ENCODE measurements at regions not wholly inside any gene's neighbourhood (a gene's known extent, or its start where the extent isn't known, plus 50 kb on each side); places are given as distances from the start of the nearest gene placed in this dataset.
"Not testable (repeated sequence)": the region's sequence is repeated elsewhere in the genome, so short reads cannot be mapped to it uniquely, and the experiment has no call there.

DNA sequence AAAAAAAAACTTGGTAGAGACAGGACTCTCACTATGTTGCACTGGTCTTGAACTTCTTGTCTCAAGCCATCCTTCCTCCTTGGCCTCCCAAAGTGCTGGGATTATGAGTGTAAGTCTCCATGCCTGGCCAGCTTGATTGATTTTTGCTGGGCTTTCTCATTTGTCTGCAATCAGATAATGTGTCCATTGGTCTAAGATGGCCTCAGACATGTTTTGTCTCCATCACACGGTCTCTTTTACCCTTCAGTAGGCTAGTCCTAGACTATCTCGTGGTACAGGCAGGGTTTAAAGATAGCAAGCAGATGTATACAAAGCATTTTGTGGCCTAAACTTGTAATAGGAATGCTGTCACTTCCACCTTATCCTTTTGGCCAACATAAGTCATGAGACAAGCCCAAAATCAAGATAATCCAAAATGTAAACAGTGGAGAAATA lies 289.1 kb downstream of the TFAP2B start:
- DNase-seq (ENCODE audit: low read depth) = no peak
- H3K4me3 ChIP-seq (ENCODE audit: low read depth, low read length) = no peak overlapping the region

DNA sequence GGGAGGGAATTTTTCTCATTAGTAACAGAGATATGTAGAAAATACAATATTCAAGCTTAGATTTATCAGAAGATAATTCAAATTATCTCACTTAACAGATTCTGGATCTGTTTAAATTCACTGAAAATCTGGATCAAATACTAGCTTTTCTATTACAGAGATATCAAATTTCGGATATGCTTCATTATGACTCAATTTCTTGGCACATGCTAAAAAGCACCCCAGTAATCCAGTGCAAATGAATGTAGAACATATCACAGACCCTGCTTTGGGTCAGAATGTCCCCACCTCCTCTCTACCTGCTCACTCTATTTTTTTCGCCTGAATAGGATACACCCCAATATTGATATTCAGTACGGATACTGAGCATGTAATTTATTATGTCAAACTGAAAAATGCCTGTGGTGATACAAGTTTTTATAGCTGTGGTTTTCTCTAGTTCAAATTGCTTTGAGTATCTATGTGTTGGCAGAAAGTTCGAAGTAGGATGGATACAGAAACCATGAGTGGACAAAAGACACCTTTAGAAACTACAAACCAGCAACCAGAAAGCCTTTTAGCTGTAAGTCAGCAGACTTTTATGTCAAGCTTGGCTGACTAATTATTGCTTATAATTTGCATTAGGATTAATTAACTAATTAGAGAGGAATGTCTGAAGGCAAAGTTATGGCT lies 290.0 kb downstream of the TFAP2B start:
- DNase-seq (ENCODE audit: low read depth) = no peak
- H3K4me3 ChIP-seq (ENCODE audit: low read depth, low read length) = no peak overlapping the region

DNA sequence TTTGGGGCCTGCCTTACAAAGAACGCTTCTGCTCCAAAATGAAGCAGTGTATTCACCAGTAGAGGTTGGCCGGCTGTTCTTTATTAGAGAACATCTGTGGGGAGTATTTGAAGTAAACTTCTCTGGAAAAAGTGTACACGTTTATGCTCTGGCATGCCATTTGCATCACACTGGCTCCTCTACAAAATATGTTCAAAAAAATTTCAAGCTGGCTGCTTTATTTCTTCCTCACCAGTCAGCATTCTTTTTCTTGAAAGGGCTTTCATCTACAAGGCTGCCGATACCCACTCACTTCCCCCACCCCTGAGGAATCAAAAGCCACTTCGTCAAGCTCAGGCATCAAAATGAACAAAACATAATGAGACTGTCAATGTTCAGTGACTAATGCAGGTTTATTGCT lies 294.1 kb downstream of the TFAP2B start:
- H3K4me3 ChIP-seq (ENCODE audit: low read depth, low read length) = no peak overlapping the region
- DNase-seq (ENCODE audit: low read depth) = no peak

DNA sequence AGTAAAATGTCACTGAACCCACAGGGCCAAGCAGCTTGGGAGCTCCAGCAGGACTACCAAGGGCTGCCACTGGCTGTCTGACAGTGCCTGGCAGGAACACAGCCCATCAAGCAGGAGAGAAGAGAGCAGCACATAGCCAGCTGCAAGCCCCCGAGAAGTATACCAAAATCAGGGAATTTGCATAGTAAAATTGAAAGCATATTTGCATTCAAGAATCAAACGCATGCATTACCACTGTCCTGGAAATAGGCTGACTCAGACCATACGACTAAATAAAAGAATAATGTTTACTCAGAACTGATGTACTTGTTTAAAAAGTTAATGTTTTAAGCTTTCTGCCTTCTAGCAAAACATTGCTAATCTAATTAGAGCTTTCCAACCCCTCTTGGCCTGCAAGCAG lies 298.1 kb downstream of the TFAP2B start:
- no peak for DNase-seq (ENCODE audit: low read depth)

DNA sequence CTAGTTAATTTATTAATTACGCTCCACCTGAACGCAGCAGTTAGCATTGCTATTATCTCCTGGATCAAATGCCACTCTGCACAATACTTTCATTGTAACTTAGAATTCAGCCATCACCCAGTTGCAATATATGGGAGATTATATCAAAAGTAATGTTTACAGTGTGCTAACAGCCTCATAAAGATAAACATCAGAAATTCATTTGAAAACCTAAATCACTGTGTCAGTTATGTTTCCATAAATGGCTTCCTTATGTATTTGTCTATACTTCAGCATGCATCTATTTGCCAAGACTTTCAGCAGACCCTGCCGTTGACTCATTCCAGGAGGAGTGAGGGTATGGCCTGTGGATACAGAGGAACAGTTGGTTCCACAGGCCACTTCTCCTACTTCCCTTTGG lies 300.1 kb downstream of the TFAP2B start:
- no peak overlapping the region for H3K4me3 ChIP-seq (ENCODE audit: low read depth, low read length)
- no peak for DNase-seq (ENCODE audit: low read depth)

More for the DNA sequence above, 298.1 kb downstream of the TFAP2B start:
- H3K4me3 ChIP-seq (ENCODE audit: low read depth, low read length) = no peak overlapping the region

DNA sequence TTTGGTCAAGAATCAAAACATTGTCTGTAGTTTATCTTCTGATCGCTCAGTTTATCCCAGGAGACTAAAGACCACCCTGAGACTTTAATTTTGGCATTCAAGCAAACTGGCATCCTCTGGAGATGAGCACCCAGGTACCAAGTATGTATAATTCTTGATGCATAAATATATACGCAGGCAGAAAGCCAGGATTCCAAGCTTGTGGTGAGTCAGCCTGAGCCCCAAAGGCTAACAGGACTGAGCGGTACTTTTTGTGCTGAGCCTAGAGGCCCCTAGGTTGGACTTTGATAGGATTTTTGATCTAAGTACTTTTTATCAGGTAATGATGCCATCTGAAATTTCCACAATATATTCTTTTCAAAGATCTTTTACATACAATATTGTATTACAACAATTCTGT lies 301.3 kb downstream of the TFAP2B start:
- DNase-seq (ENCODE audit: low read depth) = no peak
- H3K4me3 ChIP-seq (ENCODE audit: low read depth, low read length) = no peak overlapping the region

DNA sequence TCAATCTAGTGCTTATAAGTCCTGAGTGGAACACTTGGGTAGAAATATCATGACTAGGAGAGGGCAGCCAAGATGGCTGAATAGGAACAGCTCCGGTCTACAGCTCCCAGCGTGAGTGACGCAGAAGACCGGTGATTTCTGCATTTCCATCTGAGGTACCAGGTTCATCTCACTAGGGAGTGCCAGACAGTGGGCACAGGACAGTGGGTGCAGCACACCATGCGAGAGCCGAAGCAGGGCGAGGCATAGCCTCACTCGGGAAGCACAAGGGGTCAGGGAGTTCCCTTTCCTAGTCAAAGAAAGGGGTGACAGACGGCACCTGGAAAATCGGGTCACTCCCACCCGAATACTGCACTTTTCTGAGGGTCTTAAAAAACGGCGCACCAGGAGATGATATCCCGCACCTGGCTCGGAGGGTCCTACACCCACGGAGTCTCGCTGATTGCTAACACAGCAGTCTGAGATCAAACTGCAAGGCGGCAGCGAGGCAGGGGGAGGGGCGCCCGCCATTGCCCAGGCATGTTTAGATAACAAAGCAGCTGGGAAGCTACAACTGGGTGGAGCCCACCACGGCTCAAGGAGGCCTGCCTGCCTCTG lies 302.8 kb downstream of the TFAP2B start:
- not testable (repeated sequence) for H3K4me3 ChIP-seq (ENCODE audit: low read depth, low read length); DNase-seq (ENCODE audit: low read depth)

DNA sequence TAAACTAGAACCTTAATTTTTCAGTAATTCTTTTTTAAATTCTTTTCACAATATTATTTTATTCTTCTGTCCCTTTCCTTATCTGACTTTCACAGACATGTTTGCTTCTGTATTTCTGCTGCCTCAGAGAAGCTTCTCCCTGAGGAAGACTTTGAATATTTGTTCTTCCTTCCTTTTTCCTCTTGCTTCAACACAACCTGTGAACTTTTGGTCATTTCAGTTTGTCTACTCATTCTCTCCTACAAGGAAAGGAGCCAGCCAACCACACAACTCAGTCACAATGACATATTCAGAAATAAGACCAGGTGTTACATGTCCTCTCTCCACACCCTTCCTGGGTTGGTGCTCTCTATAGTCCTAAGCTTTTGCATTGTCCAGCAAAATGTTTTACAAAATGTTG lies 310.4 kb downstream of the TFAP2B start:
- DNase-seq (ENCODE audit: low read depth) = no peak
- no peak overlapping the region for H3K4me3 ChIP-seq (ENCODE audit: low read depth, low read length)

DNA sequence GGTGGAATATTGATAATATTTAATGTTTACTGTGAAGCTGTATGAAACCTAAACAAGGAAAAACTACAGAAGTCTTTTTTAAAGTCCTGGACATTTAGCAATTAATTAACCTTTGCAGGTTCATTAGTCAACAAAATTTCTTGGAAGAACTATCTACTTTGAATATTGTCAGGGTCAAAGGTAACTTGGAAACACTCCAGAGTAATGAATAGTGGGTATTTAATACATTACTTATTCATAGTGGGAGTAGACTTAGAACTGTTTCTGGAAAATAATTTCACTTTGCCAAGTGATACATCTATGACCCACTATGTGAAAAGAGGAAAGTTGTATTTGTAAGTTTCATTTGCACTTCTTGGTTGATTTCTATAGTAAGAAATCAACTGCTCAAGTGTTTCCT lies 319.1 kb downstream of the TFAP2B start:
- no peak for DNase-seq (ENCODE audit: low read depth)
- H3K4me3 ChIP-seq (ENCODE audit: low read depth, low read length) = no peak overlapping the region

DNA sequence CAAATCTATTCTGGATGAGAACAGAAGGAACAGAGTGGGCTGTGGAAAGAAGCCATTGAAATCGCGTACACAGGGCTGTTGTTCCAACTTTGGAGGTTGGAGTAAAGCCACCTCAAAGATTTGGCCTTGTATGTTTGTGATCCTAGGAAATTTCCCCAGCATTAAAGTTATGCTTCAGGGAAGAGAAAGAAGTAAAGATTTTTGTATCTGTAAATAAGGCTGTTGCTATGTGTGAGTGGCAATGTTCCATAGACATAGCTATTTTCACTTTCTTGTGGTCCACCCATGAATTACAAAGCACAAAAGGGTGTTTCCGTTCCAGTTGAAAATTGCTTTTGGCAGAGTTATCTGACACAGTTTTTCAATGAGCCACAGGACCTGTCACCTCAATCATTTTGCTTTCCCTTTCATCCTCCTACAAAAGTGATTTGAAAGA lies 321.3 kb downstream of the TFAP2B start:
- no peak for DNase-seq (ENCODE audit: low read depth)
- H3K4me3 ChIP-seq (ENCODE audit: low read depth, low read length) = no peak overlapping the region

DNA sequence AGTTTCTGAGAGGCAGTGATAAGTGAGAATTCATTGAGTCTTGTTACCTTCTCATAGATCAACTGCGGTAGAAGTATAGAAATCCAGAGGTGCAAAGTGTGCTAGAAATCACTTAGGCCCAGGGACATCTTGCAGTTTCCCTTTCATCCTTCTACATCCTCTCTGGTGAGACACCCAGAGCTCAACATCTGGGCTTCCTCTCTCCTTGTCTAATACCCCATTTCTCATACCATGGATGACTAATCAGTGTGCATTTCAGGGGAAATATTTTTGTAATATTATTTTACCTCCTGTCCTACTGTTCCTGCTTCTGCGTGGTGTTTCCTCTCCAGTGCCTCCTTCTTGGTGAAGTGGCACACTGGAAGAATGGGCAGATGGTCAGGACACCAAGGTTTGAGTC lies 322.4 kb downstream of the TFAP2B start:
- H3K4me3 ChIP-seq (ENCODE audit: low read depth, low read length) = no peak overlapping the region
- DNase-seq (ENCODE audit: low read depth) = no peak

DNA sequence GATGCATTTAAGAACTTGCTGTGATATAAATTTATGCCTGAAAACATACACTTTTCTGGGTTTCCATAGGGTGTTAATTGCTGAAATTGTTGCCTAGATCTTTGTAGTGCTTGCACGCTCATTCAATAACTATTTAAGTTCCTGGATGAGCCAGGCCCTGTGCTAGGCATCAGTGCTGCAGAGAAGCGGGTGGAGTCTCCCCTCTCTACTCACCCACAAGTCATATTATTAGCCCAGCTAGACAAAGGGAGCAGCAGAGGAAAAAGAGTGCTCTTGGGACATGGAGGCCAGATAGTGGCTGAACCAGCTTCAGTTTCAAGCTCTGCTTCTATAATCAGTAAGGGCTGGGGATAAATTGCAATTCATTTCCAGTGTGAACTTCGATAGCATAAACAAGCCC lies 329.1 kb downstream of the TFAP2B start:
- no peak overlapping the region for H3K4me3 ChIP-seq (ENCODE audit: low read depth, low read length)
- DNase-seq (ENCODE audit: low read depth) = no peak

DNA sequence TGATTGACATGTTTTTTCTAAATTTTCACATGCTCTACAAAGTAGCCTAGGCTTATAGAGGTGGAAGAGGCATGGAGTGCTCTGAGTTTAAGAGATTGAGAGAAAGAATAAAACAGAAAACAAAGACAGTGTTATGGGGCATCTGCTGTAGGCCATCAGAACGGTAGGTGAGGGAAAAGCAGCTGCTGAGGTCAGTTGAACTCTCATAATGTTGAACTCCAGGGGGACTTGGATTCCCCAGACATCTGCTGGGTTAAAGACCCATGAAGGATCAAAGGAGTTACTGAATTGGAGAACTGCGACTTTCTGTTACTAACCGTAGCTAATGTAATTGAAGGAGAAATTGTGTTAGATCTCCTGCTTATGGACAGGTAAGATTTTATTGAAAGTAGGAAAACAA lies 333.9 kb downstream of the TFAP2B start:
- H3K4me3 ChIP-seq (ENCODE audit: low read depth, low read length) = no peak overlapping the region

DNA sequence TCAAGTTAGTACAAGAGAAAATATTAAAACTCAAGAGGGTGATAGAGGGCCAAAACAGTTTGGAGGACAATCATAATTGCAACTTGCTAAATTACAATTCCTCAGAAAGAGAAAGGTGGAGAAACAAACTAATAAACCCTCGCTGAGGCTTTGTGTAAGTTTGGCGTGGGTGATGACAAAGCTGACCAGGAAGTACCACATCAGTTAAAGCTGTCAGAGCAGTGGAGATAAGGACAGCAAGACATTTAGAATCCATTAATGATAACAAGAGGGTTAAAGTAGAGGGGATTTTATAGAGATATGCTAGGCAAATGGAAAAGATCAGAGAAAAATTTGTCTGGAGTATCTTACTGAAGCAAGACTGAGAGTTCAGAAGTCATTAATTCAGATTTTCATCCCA lies 334.4 kb downstream of the TFAP2B start:
- no peak overlapping the region for H3K4me3 ChIP-seq (ENCODE audit: low read depth, low read length)
- no peak for DNase-seq (ENCODE audit: low read depth)

More for the DNA sequence above, 333.9 kb downstream of the TFAP2B start:
- no peak for DNase-seq (ENCODE audit: low read depth)

DNA sequence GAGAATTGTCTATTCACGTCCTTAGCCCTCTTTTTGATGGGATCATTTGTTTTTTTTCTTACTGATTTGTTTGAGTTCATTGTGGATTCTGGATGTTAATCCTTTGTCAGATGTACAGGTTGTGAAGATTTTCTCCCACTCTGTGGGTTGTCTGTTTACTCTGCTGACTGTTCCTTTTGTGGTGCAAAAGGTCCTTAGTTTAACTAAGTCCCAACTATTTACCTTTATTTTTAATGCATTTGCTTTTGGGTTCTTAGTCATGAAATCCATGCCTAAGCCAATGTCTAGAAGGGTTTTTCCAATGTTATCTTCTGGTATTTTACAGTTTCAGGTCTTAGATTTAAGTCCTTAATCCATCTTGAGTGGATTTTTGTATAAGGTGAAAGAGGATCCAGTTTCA lies 336.3 kb downstream of the TFAP2B start:
- not testable (repeated sequence) for H3K4me3 ChIP-seq (ENCODE audit: low read depth, low read length); DNase-seq (ENCODE audit: low read depth)

DNA sequence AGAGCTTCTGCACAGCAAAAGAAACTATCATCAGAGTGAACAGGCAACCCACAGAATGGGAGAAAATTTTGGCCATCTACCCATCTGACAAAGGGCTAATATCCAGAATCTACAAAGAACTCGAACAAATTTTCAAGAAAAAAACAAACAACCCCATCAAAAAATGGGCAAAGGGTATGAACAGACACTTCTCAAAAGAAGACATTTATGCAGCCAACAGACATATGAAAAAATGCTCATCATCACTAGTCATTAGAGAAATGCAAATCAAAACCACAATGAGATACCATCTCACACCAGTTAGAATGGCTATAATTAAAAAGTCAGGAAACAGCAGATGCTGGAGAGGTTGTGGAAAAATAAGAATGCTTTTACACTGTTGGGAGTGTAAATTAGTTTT lies 340.6 kb downstream of the TFAP2B start:
- DNase-seq (ENCODE audit: low read depth); H3K4me3 ChIP-seq (ENCODE audit: low read depth, low read length): not testable (repeated sequence)

DNA sequence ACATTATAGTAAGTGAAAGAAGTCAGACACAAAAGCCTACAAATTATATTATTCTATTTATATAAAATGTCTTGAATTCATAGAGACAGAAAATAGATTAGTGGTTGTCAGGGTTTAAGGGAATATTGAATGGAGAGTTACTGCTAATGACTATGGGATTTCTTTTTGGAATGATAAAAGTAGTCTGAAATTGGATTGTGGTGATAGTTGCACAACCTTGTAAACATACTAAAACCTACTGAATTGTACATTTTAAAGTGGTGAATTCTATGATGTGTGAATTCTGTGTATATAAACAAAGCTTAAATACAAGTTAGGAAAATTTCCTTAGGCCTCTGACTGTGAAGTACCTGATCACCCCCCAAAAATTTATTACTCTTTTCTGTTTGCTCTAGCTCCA lies 343.1 kb downstream of the TFAP2B start:
- H3K4me3 ChIP-seq (ENCODE audit: low read depth, low read length) = no peak overlapping the region

DNA sequence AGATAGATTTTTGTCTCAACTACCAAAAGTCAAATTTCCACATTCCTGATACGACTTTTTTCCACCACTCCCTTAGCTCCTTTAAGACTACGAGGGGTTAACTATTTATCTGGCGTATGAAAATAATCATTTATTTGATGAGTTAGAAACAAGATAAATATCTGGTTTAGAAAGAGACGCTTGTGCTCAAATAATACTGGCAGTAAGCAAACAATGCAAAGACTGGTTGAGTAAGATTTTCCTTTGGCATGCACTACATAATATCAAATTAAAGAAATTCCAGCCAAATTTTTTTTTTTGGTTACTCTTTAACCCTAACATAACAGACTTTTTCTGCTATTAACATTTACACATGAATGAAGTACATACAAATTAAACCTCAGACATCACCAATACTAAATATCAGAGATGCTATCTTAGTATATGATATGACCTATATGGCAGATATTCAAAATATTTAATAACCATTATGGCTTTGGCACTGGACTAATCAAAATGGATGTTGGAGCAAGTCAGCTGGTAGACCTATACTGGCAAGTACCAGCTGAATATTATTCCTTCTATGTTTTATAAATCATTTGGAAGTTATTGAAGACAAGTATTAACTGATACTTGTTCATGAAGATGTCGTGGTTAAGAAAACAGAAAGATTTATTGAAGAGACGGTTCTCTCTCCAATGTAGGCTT lies 345.3 kb downstream of the TFAP2B start:
- H3K4me3 ChIP-seq (ENCODE audit: low read depth, low read length) = no peak overlapping the region
- no peak for DNase-seq (ENCODE audit: low read depth)

More for the DNA sequence above, 343.1 kb downstream of the TFAP2B start:
- DNase-seq (ENCODE audit: low read depth) = no peak

DNA sequence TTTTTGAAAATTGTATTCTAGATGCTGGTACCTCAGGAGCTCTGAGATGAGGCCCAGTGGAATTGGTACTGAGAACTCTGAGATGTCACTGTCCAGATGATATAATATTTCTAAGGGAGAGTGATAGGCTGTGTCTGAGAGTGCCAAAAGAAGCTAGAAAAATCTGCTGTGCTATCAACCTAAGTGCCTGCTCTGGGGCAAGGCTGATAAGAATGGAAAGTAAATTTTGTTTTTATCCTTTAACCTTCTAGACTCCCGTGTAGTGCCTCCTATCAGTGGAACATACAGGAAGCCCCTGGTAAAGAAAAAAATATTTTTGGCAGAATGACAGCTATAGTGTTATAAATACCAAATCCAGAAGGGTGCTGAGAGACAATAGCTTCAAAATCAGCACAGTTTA lies 348.2 kb downstream of the TFAP2B start:
- no peak overlapping the region for H3K4me3 ChIP-seq (ENCODE audit: low read depth, low read length)
- no peak for DNase-seq (ENCODE audit: low read depth)

DNA sequence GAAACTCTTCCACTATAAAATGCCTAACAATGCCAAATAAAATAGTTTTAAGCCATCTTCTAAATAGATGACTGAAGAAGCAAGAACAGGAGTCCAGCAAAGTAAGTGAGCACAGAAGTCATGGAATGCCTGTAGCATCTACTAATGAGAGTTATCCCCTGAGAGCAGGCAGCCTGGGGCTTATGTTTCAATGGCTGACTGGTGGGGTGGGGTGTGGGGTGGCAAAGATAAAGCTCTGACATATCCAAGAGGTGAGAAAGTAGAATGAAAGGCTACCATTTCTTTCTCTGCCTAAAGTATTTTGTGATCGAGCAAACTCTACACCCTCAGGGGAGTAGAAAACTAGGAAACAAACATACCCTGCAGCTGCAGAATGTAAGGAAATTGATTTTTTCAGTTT lies 348.8 kb downstream of the TFAP2B start:
- DNase-seq (ENCODE audit: low read depth) = no peak
- no peak overlapping the region for H3K4me3 ChIP-seq (ENCODE audit: low read depth, low read length)

DNA sequence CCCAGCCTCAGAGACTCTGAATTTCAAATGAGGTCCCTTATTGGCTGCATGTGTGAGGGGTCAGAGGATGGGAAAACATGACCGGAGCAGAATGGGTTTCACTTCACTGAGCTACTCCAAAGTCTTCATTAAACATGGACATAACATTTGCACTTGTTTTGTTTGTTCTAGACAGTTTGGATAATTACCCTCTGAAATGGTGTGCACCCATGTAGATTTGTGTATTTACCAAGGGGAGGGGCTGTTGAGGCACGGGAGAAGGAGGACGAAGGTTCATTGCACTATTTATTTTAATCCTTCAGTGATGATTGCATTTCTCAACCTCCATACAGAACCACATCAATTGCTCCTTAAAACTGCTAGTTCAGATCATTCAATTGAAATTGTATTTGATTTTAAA lies 364.2 kb downstream of the TFAP2B start:
- no peak overlapping the region for H3K4me3 ChIP-seq (ENCODE audit: low read depth, low read length)
- no peak for DNase-seq (ENCODE audit: low read depth)

Data from skeletal muscle cell (primary cell).